K562 (cell line): ENCODE measurements at regions not wholly inside any gene's neighbourhood (a gene's known extent, or its start where the extent isn't known, plus 50 kb on each side); places are given as distances from the start of the nearest gene placed in this dataset.

Source experiments
- ATAC-seq: fragments of 200-7000 bp; cut with Tn5 transposase; 3 replicates; pipeline ENCODE4 v1.9.1; 2020; ENCODE audit warnings: moderate library complexity
- BruUV-seq: library from RNA; stranded (reverse); fragments of 400-500 nt; replicated peaks from 2 replicates; lab custom pipeline; 2021; lab: Mats Ljungman, UMichigan
- CTCF ChIA-PET: fragments of 300-600 bp; formaldehyde crosslinking; extraction: SDS; loops from one replicate; lab custom pipeline; 2021; ENCODE audit warnings: low intra/inter-chr PET ratio; lab: Yijun Ruan, JAX
- POLR2A ChIA-PET: fragments of 300-600, 350-650 bp; sonication (Branson Sonifier 250); formaldehyde crosslinking; extraction: SDS; loops from one replicate; lab custom pipeline; 2021; ENCODE audit warnings: antibody characterized with exemption, inconsistent platforms; lab: Yijun Ruan, JAX
- DNase-seq, 4 experiments: peaks; one replicate each; pipeline versions ENCODE4 v3.0.0 to v3.0.0-alpha.2; 2011 to 2018; ENCODE audit warnings: low spot score in 3 of 4, mixed read lengths in 3 of 4; ENCODE audit errors: extremely low read depth in 1 of 4
- FAIRE-seq: peaks from 2 replicates; lab custom pipeline; 2011; peaks lifted over from hg19 to GRCh38; lab: Jason Lieb, UNC
- H2AFZ ChIP-seq: 2 replicates; pipeline ENCODE4 v1.6.0; 2011; ENCODE audit warnings: low read depth, low read length, control low read depth, inconsistent platforms
- H3K27ac ChIP-seq: fragments of 200-600 bp; 3 replicates; pipeline ENCODE4 v1.8.0; 2011; ENCODE audit warnings: low read depth, mild to moderate bottlenecking, control low read depth, inconsistent platforms, low read length, moderate library complexity, mixed read lengths; ENCODE audit errors: extremely low read depth
- H3K27me3 ChIP-seq, 2 experiments: fragments of 300-600 bp in 1 of 2; 2 replicates in 1 of 2; 3 replicates in 1 of 2; pipeline versions ENCODE4 v1.6.0 to v1.8.0; 2011; ENCODE audit warnings: inconsistent platforms in 2 of 2, low read length in 2 of 2, mild to moderate bottlenecking in 1 of 2, mixed read lengths in 1 of 2, moderate library complexity in 1 of 2; ENCODE audit not compliant: control insufficient read depth in 2 of 2, insufficient read depth in 2 of 2
- H3K36me3 ChIP-seq: fragments of 300-600 bp; 3 replicates; pipeline ENCODE4 v1.8.0; 2011; ENCODE audit warnings: mild to moderate bottlenecking, low read length, inconsistent platforms; ENCODE audit not compliant: control insufficient read depth, insufficient read depth
- H3K4me1 ChIP-seq, 2 experiments: fragments of 200-600 bp in 1 of 2; replicated peaks in 1 of 2; 2 replicates in 1 of 2; 3 replicates in 1 of 2; pipeline versions ENCODE4 v1.5.1 to v1.8.0; 2011; ENCODE audit warnings: inconsistent platforms in 2 of 2, low read length in 2 of 2, mild to moderate bottlenecking in 1 of 2, mixed read lengths in 1 of 2, moderate library complexity in 1 of 2; ENCODE audit not compliant: control insufficient read depth in 2 of 2, insufficient read depth in 2 of 2
- H3K4me2 ChIP-seq: 2 replicates; pipeline ENCODE4 v1.6.1; 2011; ENCODE audit warnings: low read length, control low read depth, inconsistent platforms, mixed read lengths; ENCODE audit not compliant: insufficient read depth
- H3K4me3 ChIP-seq: fragments of 200-600 bp; sonication (generic), shearing (Covaris generic); 2 replicates; pipeline ENCODE4 v1.5.1; 2016; ENCODE audit warnings: control low read depth, inconsistent platforms
- H3K79me2 ChIP-seq: fragments of 200-600 bp; 3 replicates; pipeline ENCODE4 v1.8.0; 2011; ENCODE audit warnings: low read length, inconsistent platforms; ENCODE audit not compliant: control insufficient read depth, insufficient read depth
- H3K9ac ChIP-seq, 2 experiments: 2 replicates each; pipeline versions ENCODE4 v1.6.0 to v1.6.1; 2011; ENCODE audit warnings: low read depth in 2 of 2, low read length in 2 of 2, control low read depth in 1 of 2, inconsistent platforms in 1 of 2, mild to moderate bottlenecking in 1 of 2, mixed read lengths in 1 of 2; ENCODE audit not compliant: insufficient read depth in 1 of 2
- H3K9me1 ChIP-seq: one replicate; pipeline ENCODE4 v1.6.0; 2011; ENCODE audit warnings: inconsistent platforms, mild to moderate bottlenecking, low read length, moderate library complexity; ENCODE audit not compliant: control insufficient read depth, insufficient read depth
- H3K9me3 ChIP-seq: replicated peaks from 2 replicates; pipeline ENCODE4 v1.5.1; 2011; ENCODE audit warnings: low read depth, low read length, inconsistent platforms; ENCODE audit not compliant: control insufficient read depth, insufficient read depth
- H4K20me1 ChIP-seq: replicated peaks from 2 replicates; pipeline ENCODE4 v1.6.1; 2011; ENCODE audit warnings: low read length, inconsistent platforms, mixed read lengths; ENCODE audit not compliant: control insufficient read depth, insufficient read depth
- ARID2 ChIP-seq: fragments of 450-650 bp; IDR thresholded peaks from 2 replicates; pipeline ENCODE4 v1.6.1; 2017; ENCODE audit warnings: antibody characterized with exemption, mild to moderate bottlenecking
- BDP1 ChIP-seq: IDR thresholded peaks from 3 replicates; pipeline ENCODE4 v1.6.1; 2011; ENCODE audit not compliant: insufficient read length, insufficient read depth
- CBX3 ChIP-seq, 2 experiments: IDR thresholded peaks; 1 replicate in 1 of 2; 2 replicates in 1 of 2; pipeline ENCODE4 v1.6.1; 2012; ENCODE audit warnings: inconsistent platforms in 2 of 2, low read length in 2 of 2, borderline replicate concordance in 1 of 2, control low read depth in 1 of 2
- GATAD2A ChIP-seq: fragments of 450-650 bp; IDR thresholded peaks from 2 replicates; pipeline ENCODE4 v1.6.1; 2017
- HDAC8 ChIP-seq: fragments of 450-650 bp; IDR thresholded peaks from 2 replicates; pipeline ENCODE4 v1.6.1; 2016; ENCODE audit warnings: mild to moderate bottlenecking, missing genetic modification characterization, moderate library complexity, missing compliant biosample characterization
- ILK ChIP-seq: fragments of 450-650 bp; IDR thresholded peaks from 2 replicates; pipeline ENCODE4 v1.6.1; 2016; ENCODE audit warnings: missing genetic modification characterization, low read depth, mild to moderate bottlenecking, missing compliant biosample characterization, moderate library complexity, borderline replicate concordance
- MEF2D ChIP-seq: conservative IDR thresholded peaks from 2 replicates; pipeline ENCODE4 v1.6.1; 2016; ENCODE audit warnings: low read depth, missing genetic modification characterization, missing compliant biosample characterization
- NONO ChIP-seq, 2 experiments: fragments of 200-400 bp in 1 of 2; fragments of 450-650 bp in 1 of 2; formaldehyde crosslinking in 1 of 2; IDR thresholded peaks; 2 replicates each; pipeline ENCODE4 v1.6.1; 2017; ENCODE audit warnings: low read depth in 2 of 2, mild to moderate bottlenecking in 2 of 2, moderate library complexity in 2 of 2, low read length in 1 of 2
- SIN3A ChIP-seq, 2 experiments: fragments of 150-350 bp in 1 of 2; IDR thresholded peaks; 2 replicates each; pipeline ENCODE4 v1.6.1; 2011 to 2016; ENCODE audit warnings: borderline replicate concordance in 2 of 2, low read depth in 2 of 2, low read length in 2 of 2, mild to moderate bottlenecking in 2 of 2, moderate library complexity in 2 of 2; ENCODE audit not compliant: control insufficient read depth in 1 of 2
- SREBF1 ChIP-seq: fragments of 150-350 bp; IDR thresholded peaks from 2 replicates; pipeline ENCODE4 v1.6.1; 2014; ENCODE audit warnings: antibody characterized with exemption, low read depth, low read length, borderline replicate concordance
- TFE3 ChIP-seq: fragments of 450-650 bp; formaldehyde crosslinking; IDR thresholded peaks from 2 replicates; pipeline ENCODE4 v1.4.0; 2020; ENCODE audit warnings: mild to moderate bottlenecking, mixed read lengths
- THAP7 ChIP-seq: fragments of 250-450 bp; sonication (Bioruptor Pico); IDR thresholded peaks from 2 replicates; pipeline ENCODE4 v1.5.0; 2021
- WGBS: fragments of 100-300 bp; shearing (Covaris generic); methylation state at CpG from one replicate; pipeline ENCODE4 v1.1.6; 2016; ENCODE audit warnings: low coverage, mixed read lengths; ENCODE audit not compliant: insufficient coverage; ENCODE audit errors: missing lambda C conversion rate; 5-methylcytosine and 5-hydroxymethylcytosine counted together
- in situ Hi-C: fragments of 300-500 bp; cut with MboI; formaldehyde crosslinking; loops from 4 replicates; pipeline ENCODE4 v1.15.0; 2018; ENCODE audit warnings: inconsistent platforms, mixed read lengths
- intact Hi-C: fragments of 100-400 bp; cut with micrococcal nuclease; formaldehyde crosslinking; loops from 2 replicates; pipeline ENCODE4 v1.14.2; 2022
- TF ChIP-seq, protein P1 (sequence below): fragments of 450-650 bp; formaldehyde crosslinking; IDR thresholded peaks from 2 replicates; pipeline ENCODE4 v1.4.0; 2020; ENCODE audit warnings: mild to moderate bottlenecking

DNA sequence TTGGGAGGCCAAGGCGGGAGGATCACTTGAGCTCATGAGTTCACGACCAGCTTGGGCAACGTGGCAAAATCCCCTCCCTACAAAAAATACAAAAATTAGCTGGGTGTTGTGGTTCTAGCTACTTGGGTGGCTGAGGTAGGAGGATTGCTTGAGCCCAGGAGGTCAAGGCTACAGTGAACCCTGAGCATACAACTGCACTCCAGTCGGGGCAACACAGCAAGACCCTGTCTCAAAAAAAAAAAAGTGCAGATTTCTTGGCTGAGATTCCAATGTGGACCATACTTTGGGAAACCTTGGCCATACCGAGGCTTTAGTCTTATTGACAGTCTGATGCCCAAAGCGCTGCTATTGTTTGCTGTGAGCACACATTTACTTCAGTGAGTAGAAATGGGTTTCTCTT, 113.6 kb upstream of the CLINT1 start:
- CTCF ChIA-PET = no interaction called here
- in situ Hi-C loops = no loop called here
- WGBS = 1% methylated on average over 6 of the region's 6 CpGs

DNA sequence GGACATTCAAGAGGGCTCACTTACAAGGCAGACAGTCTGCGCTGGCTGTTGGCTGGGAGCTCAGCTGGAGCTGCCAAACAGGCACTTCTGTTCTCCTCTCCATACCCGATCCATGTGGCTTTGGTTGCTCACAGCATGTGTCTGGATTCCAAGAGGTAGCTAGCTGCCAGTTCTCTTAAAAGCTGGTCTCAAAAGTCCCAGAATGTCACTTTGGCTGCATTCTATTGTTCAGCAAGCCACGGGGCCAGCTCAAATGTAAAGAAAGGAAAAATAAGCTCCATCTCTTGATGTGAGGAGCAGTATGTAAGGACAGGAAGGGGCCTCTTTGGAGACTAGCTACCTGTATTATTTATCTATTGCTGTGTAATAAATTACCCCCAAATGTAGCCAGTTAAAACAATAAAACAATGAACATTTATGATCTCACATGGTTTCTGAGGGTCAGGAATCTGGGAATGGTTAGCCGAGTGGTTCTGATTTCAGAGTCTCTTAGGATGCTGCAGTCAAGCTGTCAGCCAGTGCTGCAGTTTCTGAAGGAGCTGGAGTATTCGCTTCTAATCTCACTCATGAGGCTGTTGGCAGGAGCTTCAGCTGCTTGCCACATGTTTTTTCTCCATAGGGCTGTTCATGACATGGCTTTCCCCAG, 112.7 kb upstream of the CLINT1 start:
- 0% methylated on average over 5 of the region's 5 CpGs for WGBS
- DNase-seq (no peak), FAIRE-seq (no peak), ATAC-seq (no peak; the same call in 2 of the 3 replicates)
- Histone ChIP-seq H3K4me2 (no peak overlapping the region), H3K27ac (no peak overlapping the region), H3K9ac (no peak overlapping the region), H3K27me3 (peaks cover 4 to 26% of the 10 kb centered on the region in 2 experiments; a peak in 3 of 5 replicates), H3K79me2 (no peaks in the 10 kb centered on the region), H3K9me1 (no peaks in the 10 kb centered on the region), H4K20me1 (no peaks in the 10 kb centered on the region), H3K4me3 (no peak overlapping the region), H3K9me3 (no peaks in the 10 kb centered on the region), H3K36me3 (no peaks in the 10 kb centered on the region), H2AFZ (no peak overlapping the region), H3K4me1 (no peaks in the 10 kb centered on the region)
- in situ Hi-C loops (no loop called here), intact Hi-C loops (no loop called here)
- CTCF ChIA-PET = no interaction called here
- BruUV-seq = no TSS peak
- POLR2A ChIA-PET = interaction anchor here (0.7 to 1.8 kb wide), 2 partner anchors 15 to 21 kb away, joined by 4 read pairs; no protein-coding TSS in a partner anchor
- TF ChIP-seq, protein P1, sequence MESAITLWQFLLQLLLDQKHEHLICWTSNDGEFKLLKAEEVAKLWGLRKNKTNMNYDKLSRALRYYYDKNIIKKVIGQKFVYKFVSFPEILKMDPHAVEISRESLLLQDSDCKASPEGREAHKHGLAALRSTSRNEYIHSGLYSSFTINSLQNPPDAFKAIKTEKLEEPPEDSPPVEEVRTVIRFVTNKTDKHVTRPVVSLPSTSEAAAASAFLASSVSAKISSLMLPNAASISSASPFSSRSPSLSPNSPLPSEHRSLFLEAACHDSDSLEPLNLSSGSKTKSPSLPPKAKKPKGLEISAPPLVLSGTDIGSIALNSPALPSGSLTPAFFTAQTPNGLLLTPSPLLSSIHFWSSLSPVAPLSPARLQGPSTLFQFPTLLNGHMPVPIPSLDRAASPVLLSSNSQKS = no peak
- TF ChIP-seq BDP1 = no peak
- no peak for TF ChIP-seq TFE3
- TF ChIP-seq MEF2D = no peak
- TF ChIP-seq NONO (IDR thresholded peaks at IDR 0.05; ENCODE audit: low read depth in 2 of 2, low read length in 1 of 2) = no peak
- no peak for TF ChIP-seq ARID2
- no peak for TF ChIP-seq HDAC8 (tag)
- no peak for TF ChIP-seq GATAD2A
- no peak for TF ChIP-seq SIN3A (IDR thresholded peaks at IDR 0.05; ENCODE audit: borderline replicate concordance in 2 of 2, control insufficient read depth in 1 of 2, low read depth in 2 of 2, low read length in 2 of 2)
- TF ChIP-seq THAP7 = no peak

More for the DNA sequence above, 113.6 kb upstream of the CLINT1 start:
- no peak overlapping the region for H3K4me2 ChIP-seq
- H3K4me3 ChIP-seq = no peak overlapping the region
- DNase-seq (no peak), ATAC-seq (no peak), FAIRE-seq (no peak)
- peaks cover 4 to 26% of the 10 kb centered on the region in 2 experiments; a peak in 3 of 5 replicates for H3K27me3 ChIP-seq
- H3K9me1 ChIP-seq = no peaks in the 10 kb centered on the region
- intact Hi-C loops = no loop called here
- H3K9ac ChIP-seq = no peak overlapping the region
- H3K4me1 ChIP-seq = no peaks in the 10 kb centered on the region
- TF ChIP-seq CBX3 (IDR thresholded peaks at IDR 0.05; ENCODE audit: borderline replicate concordance in 1 of 2, low read length in 2 of 2) (no peak), ILK (tag) (no peak), SREBF1 (no peak)
- H3K36me3 ChIP-seq = no peaks in the 10 kb centered on the region
- H3K79me2 ChIP-seq = no peaks in the 10 kb centered on the region
- H3K27ac ChIP-seq = no peak overlapping the region
- H4K20me1 ChIP-seq = no peaks in the 10 kb centered on the region
- H2AFZ ChIP-seq = no peak overlapping the region
- BruUV-seq = no TSS peak
- no peaks in the 10 kb centered on the region for H3K9me3 ChIP-seq
- POLR2A ChIA-PET = interaction anchor here (0.6 to 1.8 kb wide), 2 partner anchors 13 to 21 kb away, joined by 3 to 4 read pairs; no protein-coding TSS in a partner anchor
